ENCODE measurements at regions not wholly inside any gene's neighbourhood (a gene's known extent, or its start where the extent isn't known, plus 50 kb on each side); places are given as distances from the start of the nearest gene placed in this dataset.

DNA sequence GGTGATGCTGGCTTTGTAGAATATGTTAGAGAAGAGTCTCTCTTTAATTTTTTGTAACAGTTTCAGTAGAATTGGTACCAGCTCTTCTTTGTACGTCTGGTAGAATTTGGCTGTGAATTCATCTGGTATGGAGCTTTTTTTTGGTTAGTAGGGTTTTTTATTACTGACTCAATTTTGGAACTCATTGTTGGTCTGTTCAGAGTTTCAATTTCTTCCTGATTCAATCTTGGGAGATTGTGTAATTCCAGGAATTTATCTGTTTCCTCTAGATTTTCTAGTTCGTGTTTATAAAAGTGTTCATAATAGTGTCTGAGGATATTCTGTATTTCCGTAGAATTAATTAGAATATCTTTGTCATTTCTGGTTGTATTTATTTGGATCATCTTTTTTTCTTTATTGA, 943.5 kb downstream of the TRIB2 start:
- WGBS (ENCODE audit: extremely low coverage, insufficient read length, low lambda C conversion rate) = no CpG with 5 or more reads among the region's 3 CpGs
- Histone ChIP-seq H2AK5ac (ENCODE audit: insufficient read length, low read length) (no peak overlapping the region), H3K14ac (ENCODE audit: insufficient read depth, low read length) (no peak overlapping the region), H3K56ac (ENCODE audit: insufficient read length, low read depth, low read length) (no peak overlapping the region), H2BK5ac (ENCODE audit: insufficient read length, low read length) (no peak overlapping the region), H3K27ac (ENCODE audit: insufficient read length, low read depth, low read length) (no peak overlapping the region), H3K27me3 (ENCODE audit: insufficient read depth, low read length) (no peaks in the 10 kb centered on the region), H3K9me3 (ENCODE audit: control insufficient read depth, low read depth, low read length) (no peaks in the 10 kb centered on the region), H4K91ac (ENCODE audit: insufficient read length, low read depth, low read length) (no peak overlapping the region), H4K20me1 (ENCODE audit: control insufficient read depth, insufficient read depth, insufficient read length) (no peaks in the 10 kb centered on the region), H2BK20ac (ENCODE audit: low read depth, low read length, poor library complexity, severe bottlenecking) (no peak overlapping the region), H3K23ac (ENCODE audit: insufficient read length, low read depth, low read length) (no peak overlapping the region), H3K4ac (ENCODE audit: low read depth, low read length) (no peak overlapping the region), H2BK12ac (ENCODE audit: insufficient read length, low read depth, low read length) (no peak overlapping the region), H3K18ac (ENCODE audit: insufficient read length, low read depth, low read length) (no peak overlapping the region), H2AFZ (ENCODE audit: low read length) (no peak overlapping the region), H3K4me2 (ENCODE audit: insufficient read depth, insufficient read length, low read length) (no peak overlapping the region), H2BK120ac (ENCODE audit: low read depth, low read length, poor library complexity, severe bottlenecking) (no peak overlapping the region), H3K9ac (ENCODE audit: extremely low read depth, insufficient read length, low read length) (no peak overlapping the region), H3K23me2 (ENCODE audit: insufficient read length, low read depth, low read length, poor library complexity, severe bottlenecking) (no peaks in the 10 kb centered on the region), H3T11ph (ENCODE audit: low read length) (no peak overlapping the region), H3K79me1 (ENCODE audit: insufficient read depth, low read depth, low read length, poor library complexity, severe bottlenecking) (no peaks in the 10 kb centered on the region), H4K5ac (ENCODE audit: insufficient read length, low read depth, low read length) (no peak overlapping the region), H2BK15ac (ENCODE audit: low read depth, low read length) (no peak overlapping the region), H3K4me1 (ENCODE audit: insufficient read depth, low read length) (no peaks in the 10 kb centered on the region), H4K8ac (replicated peaks; ENCODE audit: insufficient read length, low read depth, low read length) (no peak overlapping the region), H3K79me2 (ENCODE audit: insufficient read depth, low read length) (no peaks in the 10 kb centered on the region)
- TF ChIP-seq, protein P1, sequence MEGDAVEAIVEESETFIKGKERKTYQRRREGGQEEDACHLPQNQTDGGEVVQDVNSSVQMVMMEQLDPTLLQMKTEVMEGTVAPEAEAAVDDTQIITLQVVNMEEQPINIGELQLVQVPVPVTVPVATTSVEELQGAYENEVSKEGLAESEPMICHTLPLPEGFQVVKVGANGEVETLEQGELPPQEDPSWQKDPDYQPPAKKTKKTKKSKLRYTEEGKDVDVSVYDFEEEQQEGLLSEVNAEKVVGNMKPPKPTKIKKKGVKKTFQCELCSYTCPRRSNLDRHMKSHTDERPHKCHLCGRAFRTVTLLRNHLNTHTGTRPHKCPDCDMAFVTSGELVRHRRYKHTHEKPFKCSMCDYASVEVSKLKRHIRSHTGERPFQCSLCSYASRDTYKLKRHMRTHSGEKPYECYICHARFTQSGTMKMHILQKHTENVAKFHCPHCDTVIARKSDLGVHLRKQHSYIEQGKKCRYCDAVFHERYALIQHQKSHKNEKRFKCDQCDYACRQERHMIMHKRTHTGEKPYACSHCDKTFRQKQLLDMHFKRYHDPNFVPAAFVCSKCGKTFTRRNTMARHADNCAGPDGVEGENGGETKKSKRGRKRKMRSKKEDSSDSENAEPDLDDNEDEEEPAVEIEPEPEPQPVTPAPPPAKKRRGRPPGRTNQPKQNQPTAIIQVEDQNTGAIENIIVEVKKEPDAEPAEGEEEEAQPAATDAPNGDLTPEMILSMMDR (conservative IDR thresholded peaks at IDR 0.05) = no peak
- peaks cover 38% of the 10 kb centered on the region for H3K27me3 Mint-ChIP-seq (ENCODE audit: low read depth)
- H3K9me3 Mint-ChIP-seq = no peaks in the 10 kb centered on the region
- H3K36me3 Mint-ChIP-seq (ENCODE audit: insufficient read depth in 1 of 3, low read depth in 3 of 3) = no peaks in the 10 kb centered on the region
- DNase-seq = no peak
- H3K4me1 Mint-ChIP-seq = no peaks in the 10 kb centered on the region
- H3K4me3 Mint-ChIP-seq = no peak overlapping the region
- H3K27ac Mint-ChIP-seq = no peak overlapping the region
